ENCODE measurements at regions not wholly inside any gene's neighbourhood (a gene's known extent, or its start where the extent isn't known, plus 50 kb on each side); places are given as distances from the start of the nearest gene placed in this dataset.

DNA sequence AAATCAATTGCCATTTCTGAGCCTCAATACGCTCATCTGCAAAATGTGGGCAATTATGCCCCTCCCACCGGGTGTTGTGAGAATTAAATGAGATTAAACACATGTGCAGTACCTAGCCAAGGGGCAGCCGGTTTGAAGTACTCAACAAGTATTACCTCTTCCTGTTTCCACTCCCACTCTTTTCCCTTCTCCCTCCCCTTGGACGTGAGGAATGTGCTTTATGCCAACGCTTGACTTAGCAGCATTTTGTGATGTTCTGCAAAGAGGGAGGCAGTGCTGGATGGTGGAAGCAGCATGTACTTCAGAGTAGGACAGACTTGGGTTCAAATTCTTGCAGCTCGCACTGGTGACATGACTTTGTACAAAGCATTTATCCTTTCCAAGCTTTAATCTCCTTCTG lies 306.0 kb downstream of the BUD13 start:
- Histone ChIP-seq H4K12ac (ENCODE audit: low read depth, low read length) (no peak overlapping the region), H3K36me3 (ENCODE audit: control insufficient read depth in 1 of 2, insufficient read depth in 2 of 2, low read length in 2 of 2) (no peaks in the 10 kb centered on the region), H2BK5ac (ENCODE audit: low read depth, low read length, poor library complexity) (no peak overlapping the region), H3K4me1 (ENCODE audit: control insufficient read depth in 1 of 2, insufficient read depth in 2 of 2, low read length in 2 of 2) (peaks cover 3% of the 10 kb centered on the region in 2 experiments), H3K4me3 (ENCODE audit: low read depth, low read length) (no peak overlapping the region), H3K4me2 (ENCODE audit: low read length) (no peak overlapping the region), H3K27ac (ENCODE audit: low read depth, low read length) (no peak overlapping the region), H4K8ac (ENCODE audit: low read depth, low read length) (no peak overlapping the region), H2AFZ (ENCODE audit: insufficient read depth, low read length, poor library complexity) (no peak overlapping the region), H3K23ac (ENCODE audit: low read length) (no peak overlapping the region), H2AK5ac (ENCODE audit: low read length) (no peak overlapping the region), H3K18ac (ENCODE audit: low read length) (no peak overlapping the region), H3K9me3 (ENCODE audit: insufficient read depth, low read depth, low read length) (peaks cover 1% of the 10 kb centered on the region), H4K91ac (ENCODE audit: low read depth, low read length) (no peak overlapping the region), H2BK120ac (ENCODE audit: insufficient read depth, low read length, poor library complexity) (no peak overlapping the region), H2BK12ac (ENCODE audit: low read length) (no peak overlapping the region), H3K9ac (ENCODE audit: low read length) (no peak overlapping the region), H3K4ac (ENCODE audit: low read depth, low read length) (no peak overlapping the region), H3K14ac (ENCODE audit: low read length) (no peak overlapping the region), H3K79me2 (ENCODE audit: control insufficient read depth, insufficient read depth, low read length, poor library complexity) (no peaks in the 10 kb centered on the region), H3K27me3 (ENCODE audit: insufficient read depth, low read length) (no peaks in the 10 kb centered on the region), H3K79me1 (ENCODE audit: low read length) (peaks cover 2% of the 10 kb centered on the region)
- no CpG with 5 or more reads among the region's 6 CpGs for WGBS (ENCODE audit: extremely low coverage, insufficient coverage, insufficient read length)
- no peak for DNase-seq

GRCh38 chr11:116466191-116466590 lies 306.6 kb downstream of the BUD13 start:
- Histone ChIP-seq H3K4me1 (ENCODE audit: control insufficient read depth in 1 of 2, insufficient read depth in 2 of 2, low read length in 2 of 2) (peaks cover 1 to 2% of the 10 kb centered on the region in 2 experiments), H3K4me3 (ENCODE audit: low read depth, low read length) (no peak overlapping the region), H2AFZ (ENCODE audit: insufficient read depth, low read length, poor library complexity) (no peak overlapping the region), H3K79me1 (ENCODE audit: low read length) (peaks cover under 1% of the 10 kb centered on the region), H3K4ac (ENCODE audit: low read depth, low read length) (no peak overlapping the region), H3K79me2 (ENCODE audit: control insufficient read depth, insufficient read depth, low read length, poor library complexity) (no peaks in the 10 kb centered on the region), H3K14ac (ENCODE audit: low read length) (no peak overlapping the region), H4K12ac (ENCODE audit: low read depth, low read length) (no peak overlapping the region), H3K27me3 (ENCODE audit: insufficient read depth, low read length) (no peaks in the 10 kb centered on the region), H2AK5ac (ENCODE audit: low read length) (no peak overlapping the region), H3K23ac (ENCODE audit: low read length) (no peak overlapping the region), H3K18ac (ENCODE audit: low read length) (no peak overlapping the region), H3K4me2 (ENCODE audit: low read length) (no peak overlapping the region), H3K9me3 (ENCODE audit: insufficient read depth, low read depth, low read length) (peaks cover 1% of the 10 kb centered on the region), H2BK5ac (ENCODE audit: low read depth, low read length, poor library complexity) (no peak overlapping the region), H3K27ac (ENCODE audit: low read depth, low read length) (no peak overlapping the region), H3K36me3 (ENCODE audit: control insufficient read depth in 1 of 2, insufficient read depth in 2 of 2, low read length in 2 of 2) (no peaks in the 10 kb centered on the region), H4K91ac (ENCODE audit: low read depth, low read length) (no peak overlapping the region), H2BK12ac (ENCODE audit: low read length) (no peak overlapping the region), H4K8ac (ENCODE audit: low read depth, low read length) (no peak overlapping the region), H2BK120ac (ENCODE audit: insufficient read depth, low read length, poor library complexity) (no peak overlapping the region), H3K9ac (ENCODE audit: low read length) (no peak overlapping the region)
- DNase-seq, result no peak
- WGBS (ENCODE audit: extremely low coverage, insufficient coverage, insufficient read length), result no CpG with 5 or more reads among the region's 6 CpGs

DNA sequence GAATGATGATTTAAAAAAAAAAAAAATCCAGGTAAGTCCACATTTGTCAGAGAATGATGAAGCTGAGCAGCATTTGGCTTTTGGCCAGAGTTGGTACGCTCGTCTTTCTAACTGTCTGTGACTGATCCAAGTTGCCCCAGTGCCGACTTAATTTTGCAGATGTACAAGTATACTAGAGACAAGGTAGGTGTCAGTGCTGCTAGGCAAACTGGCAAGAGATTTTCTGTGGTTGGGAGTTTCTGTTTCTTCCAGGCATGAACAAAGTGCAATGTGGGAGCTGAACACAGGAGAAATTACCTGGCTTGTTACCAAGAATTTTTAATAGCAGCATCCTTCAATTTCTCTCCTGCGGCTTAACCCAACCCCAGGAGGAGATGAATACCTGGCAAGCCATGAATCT lies 307.7 kb downstream of the BUD13 start:
- no peaks in the 10 kb centered on the region for H3K27me3 ChIP-seq (ENCODE audit: insufficient read depth, low read length)
- H3K27ac ChIP-seq (ENCODE audit: low read depth, low read length), result no peak overlapping the region
- H4K12ac ChIP-seq (ENCODE audit: low read depth, low read length), result no peak overlapping the region
- H2BK5ac ChIP-seq (ENCODE audit: low read depth, low read length, poor library complexity), result no peak overlapping the region
- H3K36me3 ChIP-seq (ENCODE audit: control insufficient read depth in 1 of 2, insufficient read depth in 2 of 2, low read length in 2 of 2), result no peaks in the 10 kb centered on the region
- H3K4ac ChIP-seq (ENCODE audit: low read depth, low read length), result no peak overlapping the region
- H2AK5ac ChIP-seq (ENCODE audit: low read length), result no peak overlapping the region
- H2AFZ ChIP-seq (ENCODE audit: insufficient read depth, low read length, poor library complexity), result no peak overlapping the region
- no peak overlapping the region for H3K14ac ChIP-seq (ENCODE audit: low read length)
- no peaks in the 10 kb centered on the region for H3K4me1 ChIP-seq (ENCODE audit: control insufficient read depth in 1 of 2, insufficient read depth in 2 of 2, low read length in 2 of 2)
- no peak overlapping the region for H4K91ac ChIP-seq (ENCODE audit: low read depth, low read length)
- H2BK12ac ChIP-seq (ENCODE audit: low read length), result no peak overlapping the region
- no peaks in the 10 kb centered on the region for H3K79me2 ChIP-seq (ENCODE audit: control insufficient read depth, insufficient read depth, low read length, poor library complexity)
- DNase-seq, result no peak
- no peak overlapping the region for H3K9ac ChIP-seq (ENCODE audit: low read length)
- H4K8ac ChIP-seq (ENCODE audit: low read depth, low read length), result no peak overlapping the region
- H3K4me3 ChIP-seq (ENCODE audit: low read depth, low read length), result no peak overlapping the region
- WGBS (ENCODE audit: extremely low coverage, insufficient coverage, insufficient read length), result no CpG with 5 or more reads among the region's 4 CpGs
- H3K79me1 ChIP-seq (ENCODE audit: low read length), result no peaks in the 10 kb centered on the region
- no peak overlapping the region for H3K23ac ChIP-seq (ENCODE audit: low read length)
- no peak overlapping the region for H2BK120ac ChIP-seq (ENCODE audit: insufficient read depth, low read length, poor library complexity)
- peaks cover 1% of the 10 kb centered on the region for H3K9me3 ChIP-seq (ENCODE audit: insufficient read depth, low read depth, low read length)
- H3K4me2 ChIP-seq (ENCODE audit: low read length), result no peak overlapping the region
- no peak overlapping the region for H3K18ac ChIP-seq (ENCODE audit: low read length)

DNA sequence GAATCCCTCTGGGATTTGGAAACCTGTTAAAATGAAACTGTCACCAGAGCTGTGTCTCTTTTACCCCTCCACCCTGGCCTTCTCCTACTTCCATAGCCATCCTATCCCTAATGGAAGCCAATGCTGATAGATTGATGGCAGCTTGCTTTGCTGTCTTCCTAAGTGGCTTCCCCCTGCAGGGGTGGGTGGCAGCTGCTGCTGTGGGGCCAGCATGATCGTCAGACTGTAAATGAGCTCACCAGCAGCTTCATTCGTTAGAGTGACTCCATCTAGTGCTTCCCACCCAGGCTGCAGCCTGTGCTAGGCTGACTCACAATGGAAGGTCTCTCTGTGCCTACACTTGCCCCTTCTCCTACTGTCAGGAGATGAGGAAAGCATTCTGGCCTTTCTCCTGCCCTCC lies 311.0 kb downstream of the BUD13 start:
- H3K36me3 ChIP-seq (ENCODE audit: control insufficient read depth in 1 of 2, insufficient read depth in 2 of 2, low read length in 2 of 2), result no peaks in the 10 kb centered on the region
- no peaks in the 10 kb centered on the region for H3K79me2 ChIP-seq (ENCODE audit: control insufficient read depth, insufficient read depth, low read length, poor library complexity)
- no peaks in the 10 kb centered on the region for H3K79me1 ChIP-seq (ENCODE audit: low read length)
- H3K14ac ChIP-seq (ENCODE audit: low read length), result no peak overlapping the region
- no peak overlapping the region for H3K4ac ChIP-seq (ENCODE audit: low read depth, low read length)
- H2BK120ac ChIP-seq (ENCODE audit: insufficient read depth, low read length, poor library complexity), result no peak overlapping the region
- no peak overlapping the region for H4K8ac ChIP-seq (ENCODE audit: low read depth, low read length)
- no peak overlapping the region for H3K27ac ChIP-seq (ENCODE audit: low read depth, low read length)
- no peak overlapping the region for H3K4me3 ChIP-seq (ENCODE audit: low read depth, low read length)
- H3K23ac ChIP-seq (ENCODE audit: low read length), result no peak overlapping the region
- H3K27me3 ChIP-seq (ENCODE audit: insufficient read depth, low read length), result no peaks in the 10 kb centered on the region
- DNase-seq, result no peak
- no peak overlapping the region for H2AK5ac ChIP-seq (ENCODE audit: low read length)
- no peak overlapping the region for H4K12ac ChIP-seq (ENCODE audit: low read depth, low read length)
- WGBS (ENCODE audit: extremely low coverage, insufficient coverage, insufficient read length), result no CpG with 5 or more reads among the region's 2 CpGs
- no peak overlapping the region for H3K4me2 ChIP-seq (ENCODE audit: low read length)
- H3K18ac ChIP-seq (ENCODE audit: low read length), result no peak overlapping the region
- H2AFZ ChIP-seq (ENCODE audit: insufficient read depth, low read length, poor library complexity), result no peak overlapping the region
- H2BK5ac ChIP-seq (ENCODE audit: low read depth, low read length, poor library complexity), result no peak overlapping the region
- H3K9ac ChIP-seq (ENCODE audit: low read length), result no peak overlapping the region
- H2BK12ac ChIP-seq (ENCODE audit: low read length), result no peak overlapping the region
- peaks cover 0 to 4% of the 10 kb centered on the region in 2 experiments for H3K4me1 ChIP-seq (ENCODE audit: control insufficient read depth in 1 of 2, insufficient read depth in 2 of 2, low read length in 2 of 2)
- no peaks in the 10 kb centered on the region for H3K9me3 ChIP-seq (ENCODE audit: insufficient read depth, low read depth, low read length)
- H4K91ac ChIP-seq (ENCODE audit: low read depth, low read length), result no peak overlapping the region

Data from trophoblast cell (in vitro differentiated cells and primary cell).